Inflammatory macrophage (primary cell): ENCODE measurements at regions not wholly inside any gene's neighbourhood (a gene's known extent, or its start where the extent isn't known, plus 50 kb on each side); places are given as distances from the start of the nearest gene placed in this dataset.
A peak's percentile ranks its signal among the peaks of the same experiment; 100 is the strongest.

Experiments used
- DNase-seq, 2 donors: peaks; one replicate each; pipeline ENCODE4 v3.0.0-alpha.2; 2020 to 2022

- no peak for DNase-seq
Measured at GRCh38 chr1:201660931-201661822, 122.2 kb downstream of the NAV1 start.

- no peak for DNase-seq
Measured at GRCh38 chr1:201661823-201662359, 123.0 kb downstream of the NAV1 start.

- no peak for DNase-seq
Measured at GRCh38 chr1:201662646-201663045, 123.7 kb downstream of the NAV1 start.

GRCh38 chr1:201663491-201664113 is 124.7 kb downstream of the NAV1 start:
- DNase-seq = no peak

GRCh38 chr1:201665036-201665435 is 126.1 kb downstream of the NAV1 start:
- no peak for DNase-seq

GRCh38 chr1:201666102-201666501 is 127.2 kb downstream of the NAV1 start:
- no peak for DNase-seq

GRCh38 chr1:201666645-201667044 is 127.7 kb downstream of the NAV1 start:
- DNase-seq = no peak

- DNase-seq = no peak
Measured at GRCh38 chr1:201667479-201667878, 128.6 kb downstream of the NAV1 start.

GRCh38 chr1:201670517-201670916 is 131.6 kb downstream of the NAV1 start:
- DNase-seq = no peak

- no peak for DNase-seq
Measured at GRCh38 chr1:201672685-201673084, 133.8 kb downstream of the NAV1 start.

- DNase-seq = no peak
Measured at GRCh38 chr1:201673093-201673492, 134.2 kb downstream of the NAV1 start.

- no peak for DNase-seq
Measured at GRCh38 chr1:201673915-201674314, 135.0 kb downstream of the NAV1 start.

- DNase-seq = peak; percentile 69 to 81
Measured at GRCh38 chr1:201675143-201675542, 136.2 kb downstream of the NAV1 start.

- DNase-seq = peak in 1 of 2 donors; percentile 16
Measured at GRCh38 chr1:201676197-201676596, 137.3 kb downstream of the NAV1 start.

- no peak for DNase-seq
Measured at GRCh38 chr1:201676641-201677040, 137.7 kb downstream of the NAV1 start.

GRCh38 chr1:201678264-201679101 is 139.6 kb downstream of the NAV1 start:
- no peak for DNase-seq

GRCh38 chr1:201681375-201681774 is 142.4 kb downstream of the NAV1 start:
- no peak for DNase-seq

GRCh38 chr1:201682964-201683363 is 144.0 kb downstream of the NAV1 start:
- DNase-seq = no peak

GRCh38 chr1:201683397-201683796 is 144.5 kb downstream of the NAV1 start:
- DNase-seq = no peak

- DNase-seq = no peak
Measured at GRCh38 chr1:201685485-201685884, 143.5 kb upstream of the IPO9 start.

GRCh38 chr1:201686714-201687455 is 142.1 kb upstream of the IPO9 start:
- peak in 1 of 2 donors; percentile 26 for DNase-seq

- no peak for DNase-seq
Measured at GRCh38 chr1:201688514-201688913, 140.4 kb upstream of the IPO9 start.
